OCI-LY1 (cell line): ENCODE measurements at regions not wholly inside any gene's neighbourhood (a gene's known extent, or its start where the extent isn't known, plus 50 kb on each side); places are given as distances from the start of the nearest gene placed in this dataset.

ENCODE experiments used
- H2AFZ ChIP-seq: fragments of 200-600 bp; sonication (generic), shearing (Covaris generic); 2 replicates; pipeline ENCODE4 v1.6.0; 2014; ENCODE audit warnings: antibody characterized with exemption, mild to moderate bottlenecking, low read length
- H3F3A ChIP-seq: fragments of 200-600 bp; sonication (generic), shearing (Covaris generic); 2 replicates; pipeline ENCODE4 v1.6.0; 2014; ENCODE audit warnings: mild to moderate bottlenecking, antibody characterized with exemption, low read length, moderate library complexity; ENCODE audit not compliant: insufficient read depth
- H3K27ac ChIP-seq: fragments of 200-600 bp; sonication (generic); 2 replicates; pipeline ENCODE4 v1.5.1; 2014; ENCODE audit warnings: low read length, mixed run types, mild to moderate bottlenecking, low read depth; ENCODE audit not compliant: poor library complexity, severe bottlenecking
- H3K27me3 ChIP-seq: fragments of 200-600 bp; sonication (generic); 2 replicates; pipeline ENCODE4 v1.6.0; 2014; ENCODE audit warnings: antibody characterized with exemption, mild to moderate bottlenecking, low read length, moderate library complexity; ENCODE audit not compliant: insufficient read depth
- H3K36me3 ChIP-seq: fragments of 200-600 bp; sonication (generic); 2 replicates; pipeline ENCODE4 v1.6.1; 2014; ENCODE audit warnings: mild to moderate bottlenecking, antibody characterized with exemption, low read length, moderate library complexity, mixed read lengths; ENCODE audit not compliant: insufficient read depth
- H3K4me1 ChIP-seq: fragments of 200-600 bp; sonication (generic); 2 replicates; pipeline ENCODE4 v1.5.1; 2014; ENCODE audit warnings: mild to moderate bottlenecking, low read length, moderate library complexity; ENCODE audit not compliant: insufficient read depth, severe bottlenecking
- H3K4me2 ChIP-seq: fragments of 200-600 bp; sonication (generic), shearing (Covaris generic); 2 replicates; pipeline ENCODE4 v1.6.1; 2014; ENCODE audit warnings: low read length
- H3K4me3 ChIP-seq: fragments of 200-600 bp; sonication (generic); 2 replicates; pipeline ENCODE4 v1.5.1; 2014; ENCODE audit warnings: low read length, low read depth, mild to moderate bottlenecking, mixed read lengths; ENCODE audit not compliant: poor library complexity, severe bottlenecking
- H3K79me2 ChIP-seq: fragments of 200-600 bp; shearing (Covaris generic); 2 replicates; pipeline ENCODE4 v1.6.1; 2016; ENCODE audit warnings: mixed run types, low read length, mixed read lengths; ENCODE audit not compliant: insufficient read depth
- H3K9ac ChIP-seq: fragments of 200-600 bp; sonication (generic), shearing (Covaris generic); 2 replicates; pipeline ENCODE4 v1.6.1; 2014; ENCODE audit warnings: mild to moderate bottlenecking, low read length, mixed read lengths
- H3K9me2 ChIP-seq: fragments of 200-600 bp; sonication (generic), shearing (Covaris generic); 2 replicates; pipeline ENCODE4 v1.6.1; 2014; ENCODE audit warnings: low read depth, mild to moderate bottlenecking, low read length, mixed read lengths
- H3K9me3 ChIP-seq: fragments of 200-600 bp; shearing (Covaris generic); 2 replicates; pipeline ENCODE4 v1.6.1; 2014; ENCODE audit warnings: low read length, mixed read lengths
- H4K20me1 ChIP-seq: fragments of 200-600 bp; sonication (generic), shearing (Covaris generic); 2 replicates; pipeline ENCODE4 v1.6.0; 2016; ENCODE audit warnings: mild to moderate bottlenecking, low read length; ENCODE audit not compliant: insufficient read depth
- EZH2 ChIP-seq: fragments of 200-600 bp; sonication (generic), shearing (Covaris generic); IDR thresholded peaks from 2 replicates; pipeline ENCODE4 v1.8.0; 2017; ENCODE audit warnings: borderline replicate concordance, mixed run types, mild to moderate bottlenecking, antibody characterized with exemption, low read length, moderate library complexity, mixed read lengths
- TF ChIP-seq, protein P1 (sequence below): fragments of 200-600 bp; sonication (generic), shearing (Covaris generic); IDR thresholded peaks from 2 replicates; pipeline ENCODE4 v1.5.1; 2017; ENCODE audit warnings: mild to moderate bottlenecking, antibody characterized with exemption, low read length, moderate library complexity, mixed read lengths

GRCh38 chr14:65346895-65347294 lies 65.6 kb upstream of the FUT8 start:
- no peak overlapping the region for H3K4me3 ChIP-seq
- no peaks in the 10 kb centered on the region for H3K36me3 ChIP-seq
- H4K20me1 ChIP-seq: no peaks in the 10 kb centered on the region
- no peaks in the 10 kb centered on the region for H3K9me2 ChIP-seq
- no peak overlapping the region for H2AFZ ChIP-seq
- peaks cover 10% of the 10 kb centered on the region for H3K4me1 ChIP-seq
- H3K79me2 ChIP-seq: no peaks in the 10 kb centered on the region
- no peak overlapping the region for H3K27ac ChIP-seq
- TF ChIP-seq, protein P1, sequence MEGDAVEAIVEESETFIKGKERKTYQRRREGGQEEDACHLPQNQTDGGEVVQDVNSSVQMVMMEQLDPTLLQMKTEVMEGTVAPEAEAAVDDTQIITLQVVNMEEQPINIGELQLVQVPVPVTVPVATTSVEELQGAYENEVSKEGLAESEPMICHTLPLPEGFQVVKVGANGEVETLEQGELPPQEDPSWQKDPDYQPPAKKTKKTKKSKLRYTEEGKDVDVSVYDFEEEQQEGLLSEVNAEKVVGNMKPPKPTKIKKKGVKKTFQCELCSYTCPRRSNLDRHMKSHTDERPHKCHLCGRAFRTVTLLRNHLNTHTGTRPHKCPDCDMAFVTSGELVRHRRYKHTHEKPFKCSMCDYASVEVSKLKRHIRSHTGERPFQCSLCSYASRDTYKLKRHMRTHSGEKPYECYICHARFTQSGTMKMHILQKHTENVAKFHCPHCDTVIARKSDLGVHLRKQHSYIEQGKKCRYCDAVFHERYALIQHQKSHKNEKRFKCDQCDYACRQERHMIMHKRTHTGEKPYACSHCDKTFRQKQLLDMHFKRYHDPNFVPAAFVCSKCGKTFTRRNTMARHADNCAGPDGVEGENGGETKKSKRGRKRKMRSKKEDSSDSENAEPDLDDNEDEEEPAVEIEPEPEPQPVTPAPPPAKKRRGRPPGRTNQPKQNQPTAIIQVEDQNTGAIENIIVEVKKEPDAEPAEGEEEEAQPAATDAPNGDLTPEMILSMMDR: no peak
- TF ChIP-seq EZH2: no peak
- H3K4me2 ChIP-seq: no peak overlapping the region
- H3F3A ChIP-seq: no peaks in the 10 kb centered on the region
- no peaks in the 10 kb centered on the region for H3K27me3 ChIP-seq
- H3K9ac ChIP-seq: no peak overlapping the region
- no peaks in the 10 kb centered on the region for H3K9me3 ChIP-seq

DNA sequence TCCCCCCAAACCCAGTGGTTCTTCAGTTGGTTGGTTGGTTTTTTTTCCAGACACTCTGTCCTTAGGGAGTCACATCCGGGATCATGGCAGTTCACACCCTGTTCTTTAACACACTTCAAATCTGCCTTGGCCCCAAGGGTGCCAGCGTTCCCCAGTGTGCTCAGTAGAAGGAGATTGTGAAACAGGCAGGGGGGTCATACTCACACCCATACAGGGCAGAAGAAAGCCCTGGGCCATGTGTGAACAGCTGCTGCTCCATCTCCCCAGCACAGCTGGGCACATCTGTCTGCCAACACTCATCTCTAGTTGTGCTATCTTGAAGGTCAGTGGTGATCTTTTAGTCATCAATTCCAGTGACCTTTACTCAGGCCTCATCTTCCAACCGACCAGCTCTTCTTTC lies 64.4 kb upstream of the FUT8 start:
- Histone ChIP-seq H3K27ac (no peak overlapping the region), H3K79me2 (no peaks in the 10 kb centered on the region), H3K27me3 (no peaks in the 10 kb centered on the region), H3K4me2 (no peak overlapping the region), H3K9ac (no peak overlapping the region), H4K20me1 (no peaks in the 10 kb centered on the region), H2AFZ (no peak overlapping the region), H3F3A (no peaks in the 10 kb centered on the region), H3K9me3 (no peaks in the 10 kb centered on the region), H3K4me3 (no peak overlapping the region), H3K36me3 (no peaks in the 10 kb centered on the region), H3K4me1 (peaks cover 20% of the 10 kb centered on the region), H3K9me2 (no peaks in the 10 kb centered on the region)
- TF ChIP-seq, protein P1: no peak
- TF ChIP-seq EZH2: no peak

GRCh38 chr14:65349100-65349499 lies 63.4 kb upstream of the FUT8 start:
- no peaks in the 10 kb centered on the region for H3K79me2 ChIP-seq
- H3K4me2 ChIP-seq: no peak overlapping the region
- no peak overlapping the region for H3K9ac ChIP-seq
- no peaks in the 10 kb centered on the region for H4K20me1 ChIP-seq
- H3K9me2 ChIP-seq: no peaks in the 10 kb centered on the region
- H3K27me3 ChIP-seq: no peaks in the 10 kb centered on the region
- peaks cover 29% of the 10 kb centered on the region for H3K4me1 ChIP-seq
- H3F3A ChIP-seq: no peaks in the 10 kb centered on the region
- H3K9me3 ChIP-seq: no peaks in the 10 kb centered on the region
- H3K36me3 ChIP-seq: no peaks in the 10 kb centered on the region
- TF ChIP-seq, protein P1: no peak
- TF ChIP-seq EZH2: no peak
- H2AFZ ChIP-seq: no peak overlapping the region
- H3K27ac ChIP-seq: no peak overlapping the region
- H3K4me3 ChIP-seq: no peak overlapping the region
